ENCODE measurements at regions not wholly inside any gene's neighbourhood (a gene's known extent, or its start where the extent isn't known, plus 50 kb on each side); places are given as distances from the start of the nearest gene placed in this dataset.

- H3K4me3 ChIP-seq (replicated peaks in 1 of 2; ENCODE audit: low read depth in 1 of 2, low read length in 2 of 2), result no peak overlapping the region
- no peaks in the 10 kb centered on the region for H3K27me3 ChIP-seq (ENCODE audit: insufficient read depth, low read length)
- no TSS peak for BruUV-seq (replicated peaks)
- no peaks in the 10 kb centered on the region for H3K79me2 ChIP-seq (ENCODE audit: insufficient read depth, low read length)
- no peaks in the 10 kb centered on the region for H4K20me1 ChIP-seq (ENCODE audit: insufficient read depth)
- peaks cover 12 to 20% of the 10 kb centered on the region in 2 experiments; a peak in 2 of 4 replicates for H3K9me3 ChIP-seq (ENCODE audit: control insufficient read depth in 1 of 2, insufficient read depth in 1 of 2, low read depth in 1 of 2, low read length in 2 of 2)
- intact Hi-C loops (cut with micrococcal nuclease), result no loop called here
- H3K27ac ChIP-seq (ENCODE audit: low read depth, low read length), result no peak overlapping the region
- ATAC-seq (no peak), DNase-seq (ENCODE audit: low read depth, low spot score) (no peak)
- H2AFZ ChIP-seq (ENCODE audit: low read depth, low read length, poor library complexity, severe bottlenecking), result no peak overlapping the region
- H3K4me1 ChIP-seq (ENCODE audit: control insufficient read depth in 1 of 2, insufficient read depth in 2 of 2, low read length in 2 of 2), result no peaks in the 10 kb centered on the region
- ChIA-PET RAD21 (ENCODE audit: low non-redundant PET in 1 of 2, low total read pairs in 2 of 2, uncharacterized antibody in 2 of 2, unreplicated experiment in 2 of 2) (no interaction called here), CTCF (no interaction called here), POLR2A (no interaction called here)
- H3K9me2 ChIP-seq (ENCODE audit: insufficient read depth), result no peaks in the 10 kb centered on the region
- no peaks in the 10 kb centered on the region; a peak in 1 of 4 replicates for H3K36me3 ChIP-seq (ENCODE audit: control insufficient read depth in 1 of 2, insufficient read depth in 2 of 2, low read length in 2 of 2)
- no peak overlapping the region for H3K4me2 ChIP-seq (ENCODE audit: low read length)
- H3K9ac ChIP-seq (ENCODE audit: low read length), result no peak overlapping the region
- TF ChIP-seq SIN3A (IDR thresholded peaks at IDR 0.05; ENCODE audit: low read depth) (no peak), EZH2phosphoT487 (IDR thresholded peaks at IDR 0.05; ENCODE audit: borderline replicate concordance) (no peak), JUND (IDR thresholded peaks at IDR 0.05) (no peak), ATF3 (IDR thresholded peaks at IDR 0.05) (no peak), REST (IDR thresholded peaks at IDR 0.05; ENCODE audit: low read depth) (no peak)
These were observed 363.9 kb upstream of the MGMT start for GRCh38 chr10:129102906-129103693.
